IMR-90 (cell line): ENCODE measurements at regions not wholly inside any gene's neighbourhood (a gene's known extent, or its start where the extent isn't known, plus 50 kb on each side); places are given as distances from the start of the nearest gene placed in this dataset.

Experiments used
- ATAC-seq: fragments of 200-7000 bp; cut with Tn5 transposase; 2 replicates; pipeline ENCODE4 v1.9.1; 2020; ENCODE audit warnings: low read depth, mild to moderate bottlenecking, moderate library complexity
- BruUV-seq: library from RNA; stranded (reverse); fragments of 400-500 nt; replicated peaks from 2 replicates; lab custom pipeline; 2021; lab: Mats Ljungman, UMichigan
- CTCF ChIA-PET: fragments of 300-600 bp; formaldehyde crosslinking; extraction: SDS; loops from one replicate; lab custom pipeline; 2021; ENCODE audit warnings: antibody characterized with exemption; lab: Yijun Ruan, JAX
- POLR2A ChIA-PET: fragments of 300-600 bp; sonication (Branson Sonifier 250); formaldehyde crosslinking; loops from one replicate; lab custom pipeline; 2022; ENCODE audit warnings: antibody characterized with exemption; ENCODE audit not compliant: unreplicated experiment; lab: Charles Lee
- DNase-seq: peaks from one replicate; pipeline ENCODE4 v3.0.0; 2013
- H2AFZ ChIP-seq: replicated peaks from 2 replicates; pipeline ENCODE3; 2013; ENCODE audit warnings: low read length, mild to moderate bottlenecking; ENCODE audit not compliant: poor library complexity
- H2AK5ac ChIP-seq: 2 replicates; pipeline ENCODE4 v1.6.1; 2013; ENCODE audit warnings: low read depth, low read length, inconsistent platforms
- H2AK9ac ChIP-seq: replicated peaks from 2 replicates; pipeline ENCODE3; 2013; ENCODE audit warnings: mild to moderate bottlenecking, low read depth, low read length, moderate library complexity; ENCODE audit not compliant: poor library complexity
- H2BK120ac ChIP-seq: 2 replicates; pipeline ENCODE4 v1.6.1; 2013; ENCODE audit warnings: low read depth, low read length, inconsistent platforms
- H2BK15ac ChIP-seq: 3 replicates; pipeline ENCODE4 v1.6.1; 2013; ENCODE audit warnings: low read depth, low read length, inconsistent platforms
- H2BK20ac ChIP-seq: 2 replicates; pipeline ENCODE4 v1.6.1; 2013; ENCODE audit warnings: low read depth, mild to moderate bottlenecking, inconsistent platforms, low read length, moderate library complexity
- H2BK5ac ChIP-seq: 2 replicates; pipeline ENCODE4 v1.6.1; 2013; ENCODE audit warnings: mild to moderate bottlenecking, low read depth, low read length, inconsistent platforms; ENCODE audit not compliant: poor library complexity, severe bottlenecking
- H3K14ac ChIP-seq: replicated peaks from 2 replicates; pipeline ENCODE4 v1.6.1; 2013; ENCODE audit warnings: low read depth, low read length, inconsistent platforms
- H3K18ac ChIP-seq: 2 replicates; pipeline ENCODE4 v1.6.1; 2013; ENCODE audit warnings: low read depth, low read length, control low read depth
- H3K23ac ChIP-seq: 2 replicates; pipeline ENCODE4 v1.6.1; 2013; ENCODE audit warnings: low read depth, low read length, inconsistent platforms
- H3K27ac ChIP-seq: 2 replicates; pipeline ENCODE4 v1.5.1; 2013; ENCODE audit warnings: mild to moderate bottlenecking, control low read depth, low read length; ENCODE audit not compliant: insufficient read depth
- H3K27me3 ChIP-seq: 2 replicates; pipeline ENCODE4 v1.6.1; 2013; ENCODE audit warnings: low read length; ENCODE audit not compliant: control insufficient read depth, insufficient read depth
- H3K36me3 ChIP-seq: 2 replicates; pipeline ENCODE4 v1.6.1; 2013; ENCODE audit warnings: low read length, mixed read lengths; ENCODE audit not compliant: control insufficient read depth, insufficient read depth
- H3K4ac ChIP-seq: 2 replicates; pipeline ENCODE4 v1.6.1; 2013; ENCODE audit warnings: low read depth, low read length, inconsistent platforms
- H3K4me1 ChIP-seq: 2 replicates; pipeline ENCODE4 v1.6.1; 2013; ENCODE audit warnings: low read length, mixed read lengths; ENCODE audit not compliant: control insufficient read depth, insufficient read depth
- H3K4me2 ChIP-seq: 2 replicates; pipeline ENCODE4 v1.6.1; 2013; ENCODE audit warnings: low read depth, mild to moderate bottlenecking, control low read depth, low read length, moderate library complexity
- H3K4me3 ChIP-seq: 2 replicates; pipeline ENCODE4 v1.5.1; 2013; ENCODE audit warnings: low read depth, mild to moderate bottlenecking, control low read depth, low read length, moderate library complexity; ENCODE audit not compliant: insufficient read depth
- H3K56ac ChIP-seq: 2 replicates; pipeline ENCODE4 v1.6.1; 2013; ENCODE audit warnings: low read length, inconsistent platforms; ENCODE audit not compliant: insufficient read depth; ENCODE audit errors: extremely low read depth
- H3K79me1 ChIP-seq, 2 experiments: 2 replicates each; pipeline ENCODE4 v1.6.1; 2013; ENCODE audit warnings: low read length in 2 of 2, inconsistent platforms in 1 of 2, low read depth in 1 of 2
- H3K9ac ChIP-seq: 2 replicates; pipeline ENCODE4 v1.6.1; 2013; ENCODE audit warnings: low read depth, low read length, control low read depth
- H3K9me1 ChIP-seq: 2 replicates; pipeline ENCODE4 v1.6.1; 2013; ENCODE audit warnings: low read length, inconsistent platforms; ENCODE audit not compliant: insufficient read depth
- H3K9me3 ChIP-seq: 2 replicates; pipeline ENCODE4 v1.6.1; 2013; ENCODE audit warnings: low read length; ENCODE audit not compliant: control insufficient read depth, insufficient read depth
- H4K20me1 ChIP-seq: 2 replicates; pipeline ENCODE4 v1.6.1; 2013; ENCODE audit warnings: low read length, inconsistent platforms; ENCODE audit not compliant: insufficient read depth
- H4K5ac ChIP-seq: 2 replicates; pipeline ENCODE4 v1.6.1; 2013; ENCODE audit warnings: mild to moderate bottlenecking, low read depth, low read length, control low read depth
- H4K8ac ChIP-seq, 2 experiments: 2 replicates each; pipeline ENCODE4 v1.6.1; 2013; ENCODE audit warnings: low read depth in 2 of 2, low read length in 2 of 2, control low read depth in 1 of 2, inconsistent platforms in 1 of 2
- H4K91ac ChIP-seq: 2 replicates; pipeline ENCODE4 v1.6.1; 2013; ENCODE audit warnings: low read depth, low read length, inconsistent platforms; ENCODE audit not compliant: insufficient read depth
- ELK1 ChIP-seq: fragments of 150-350 bp; IDR thresholded peaks from 2 replicates; pipeline ENCODE4 v1.6.1; 2016; ENCODE audit warnings: low read depth, mild to moderate bottlenecking, low read length, moderate library complexity, borderline replicate concordance
- FOS ChIP-seq: fragments of 150-350 bp; IDR thresholded peaks from 2 replicates; pipeline ENCODE4 v1.6.1; 2016; ENCODE audit warnings: low read depth, low read length
- NFE2L2 ChIP-seq: fragments of 150-350 bp; IDR thresholded peaks from 2 replicates; pipeline ENCODE4 v1.6.1; 2016; ENCODE audit warnings: low read depth, mild to moderate bottlenecking, low read length
- RAD21 ChIP-seq: IDR thresholded peaks from 2 replicates; pipeline ENCODE4 v1.6.1; 2012; ENCODE audit warnings: low read length, improper control_type of control experiment
- RCOR1 ChIP-seq: IDR thresholded peaks from 2 replicates; pipeline ENCODE4 v1.6.1; 2012; ENCODE audit warnings: mild to moderate bottlenecking, low read length, improper control_type of control experiment; ENCODE audit not compliant: insufficient replicate concordance
- WGBS, 2 experiments: methylation state at CpG; one replicate each; pipeline versions ENCODE4 v1.1.5 to v1.1.7; 2013; ENCODE audit warnings: missing lambda C conversion rate in 2 of 2; ENCODE audit not compliant: insufficient read length in 1 of 2; ENCODE audit errors: extremely low coverage in 2 of 2; 5-methylcytosine and 5-hydroxymethylcytosine counted together
- dilution Hi-C: fragments of 300-500 bp; cut with HindIII; formaldehyde crosslinking; loops from one replicate; pipeline ENCODE4 v1.14.3; 2018; ENCODE audit warnings: low sequenced_read_pairs; ENCODE audit not compliant: unreplicated experiment
- in situ Hi-C: fragments of 300-500 bp; cut with MboI; formaldehyde crosslinking; loops from 3 replicates; pipeline ENCODE4 v1.14.3; 2019; ENCODE audit warnings: low sequenced_read_pairs, inconsistent platforms, mixed read lengths
- intact Hi-C: fragments of 100-400 bp; cut with micrococcal nuclease; formaldehyde crosslinking; loops from 2 replicates; pipeline ENCODE4 v1.10.0; 2022

- ChIA-PET POLR2A (no interaction called here), CTCF (no interaction called here)
- Histone ChIP-seq H3K27me3 (no peaks in the 10 kb centered on the region; the same call in 1 of the 2 replicates), H3K9me1 (no peaks in the 10 kb centered on the region), H3K14ac (no peak overlapping the region), H3K9ac (no peak overlapping the region), H3K36me3 (no peaks in the 10 kb centered on the region), H3K4ac (no peak overlapping the region), H3K79me1 (no peaks in the 10 kb centered on the region), H3K18ac (no peak overlapping the region), H3K56ac (no peak overlapping the region), H2AK5ac (no peak overlapping the region), H3K9me3 (peaks cover 2% of the 10 kb centered on the region; the same call in 1 of the 2 replicates), H4K91ac (no peak overlapping the region), H2BK5ac (no peak overlapping the region), H3K4me1 (no peaks in the 10 kb centered on the region), H2AFZ (no peak overlapping the region), H2BK15ac (no peak overlapping the region), H2BK20ac (no peak overlapping the region), H2BK120ac (no peak overlapping the region), H3K27ac (no peak overlapping the region), H3K4me2 (no peak overlapping the region), H2AK9ac (no peak overlapping the region), H4K20me1 (no peaks in the 10 kb centered on the region), H4K5ac (no peak overlapping the region), H4K8ac (no peak overlapping the region), H3K23ac (no peak overlapping the region), H3K4me3 (no peak overlapping the region)
- dilution Hi-C loops: no loop called here
- BruUV-seq: no TSS peak
- intact Hi-C loops: no loop called here
- in situ Hi-C loops: no loop called here
- WGBS, 2 experiments: no CpG with 5 or more reads among the region's 3 CpGs
- ATAC-seq: no peak
- DNase-seq: no peak
- TF ChIP-seq NFE2L2 (no peak), ELK1 (no peak), RAD21 (no peak), RCOR1 (no peak), FOS (no peak)
Measured at GRCh38 chr13:36764536-36764935, 54.5 kb upstream of the RFXAP start.
